ENCODE measurements at regions not wholly inside any gene's neighbourhood (a gene's known extent, or its start where the extent isn't known, plus 50 kb on each side); places are given as distances from the start of the nearest gene placed in this dataset. TPM values are rescaled to one million over a fixed set of nuclear protein-coding genes. Genes with fewer than 3 reads are reported as not detected.
"Not testable (repeated sequence)": the region's sequence is repeated elsewhere in the genome, so short reads cannot be mapped to it uniquely, and the experiment has no call there.

DNA sequence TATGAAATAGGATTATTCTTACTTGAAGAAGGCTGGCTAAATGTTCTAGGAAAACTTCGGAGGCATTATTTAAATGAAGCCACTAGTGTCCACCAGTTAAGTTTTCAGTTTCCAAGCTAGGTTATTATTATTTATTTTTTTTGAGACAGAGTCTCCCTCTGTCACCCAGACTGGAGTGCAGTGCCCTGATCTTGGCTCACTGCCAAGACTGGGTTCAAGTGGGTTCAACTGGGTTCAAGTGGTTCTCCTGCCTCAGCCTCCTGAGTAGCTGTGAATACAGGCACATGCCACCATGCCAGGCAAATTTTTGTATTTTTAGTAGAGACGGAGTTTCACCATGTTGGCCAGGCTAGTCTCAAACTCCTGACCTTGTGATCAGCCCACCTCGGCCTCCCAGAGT lies 2155.6 kb downstream of the NCAM2 start:
- H3K4me3 ChIP-seq (ENCODE audit: low read length); H3K27me3 ChIP-seq (ENCODE audit: low read length); H2AFZ ChIP-seq (ENCODE audit: low read length); H3K9ac ChIP-seq (ENCODE audit: low read length); H3K79me2 ChIP-seq (ENCODE audit: low read length); H3K4me1 ChIP-seq (ENCODE audit: low read length); H3K27ac ChIP-seq (ENCODE audit: low read length); H3K36me3 ChIP-seq (ENCODE audit: insufficient read depth, low read length); H3K4me2 ChIP-seq (ENCODE audit: low read depth, low read length, poor library complexity, severe bottlenecking); H4K20me1 ChIP-seq (ENCODE audit: insufficient read depth, low read depth, low read length); H3K9me2 ChIP-seq (replicated peaks; ENCODE audit: insufficient read depth, low read length); DNase-seq: not testable (repeated sequence)
- peaks cover 40% of the 10 kb centered on the region for H3K9me3 ChIP-seq (ENCODE audit: low read length)

DNA sequence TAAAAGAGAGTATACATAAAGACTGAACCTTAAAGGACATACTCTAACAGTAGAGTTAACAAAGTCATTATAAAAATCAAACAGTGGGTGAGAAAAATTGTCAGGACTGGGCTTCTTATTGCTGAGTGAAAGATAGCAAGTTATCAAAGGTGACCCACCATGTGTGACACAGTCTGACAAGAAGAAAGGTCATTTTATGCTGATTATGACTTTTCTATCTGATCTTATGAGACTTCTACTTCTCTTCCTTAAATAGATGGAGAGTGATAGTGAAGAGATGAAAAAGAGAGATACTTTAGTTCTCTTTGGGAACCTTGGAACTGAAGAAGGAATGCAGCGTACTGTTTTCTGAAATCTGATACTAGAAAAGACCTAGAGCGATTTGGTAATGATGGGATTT lies 2157.1 kb downstream of the NCAM2 start:
- Histone ChIP-seq H3K9ac (ENCODE audit: low read length) (no peak overlapping the region), H3K4me3 (ENCODE audit: low read length) (no peak overlapping the region), H2AFZ (ENCODE audit: low read length) (no peak overlapping the region), H3K27ac (ENCODE audit: low read length) (no peak overlapping the region), H3K27me3 (ENCODE audit: low read length) (no peaks in the 10 kb centered on the region), H4K20me1 (ENCODE audit: insufficient read depth, low read depth, low read length) (no peaks in the 10 kb centered on the region), H3K36me3 (ENCODE audit: insufficient read depth, low read length) (no peaks in the 10 kb centered on the region), H3K4me1 (ENCODE audit: low read length) (no peaks in the 10 kb centered on the region), H3K4me2 (ENCODE audit: low read depth, low read length, poor library complexity, severe bottlenecking) (no peak overlapping the region), H3K79me2 (ENCODE audit: low read length) (no peaks in the 10 kb centered on the region), H3K9me3 (ENCODE audit: low read length) (peaks cover 33% of the 10 kb centered on the region), H3K9me2 (replicated peaks; ENCODE audit: insufficient read depth, low read length) (no peaks in the 10 kb centered on the region)
- DNase-seq, result no peak

DNA sequence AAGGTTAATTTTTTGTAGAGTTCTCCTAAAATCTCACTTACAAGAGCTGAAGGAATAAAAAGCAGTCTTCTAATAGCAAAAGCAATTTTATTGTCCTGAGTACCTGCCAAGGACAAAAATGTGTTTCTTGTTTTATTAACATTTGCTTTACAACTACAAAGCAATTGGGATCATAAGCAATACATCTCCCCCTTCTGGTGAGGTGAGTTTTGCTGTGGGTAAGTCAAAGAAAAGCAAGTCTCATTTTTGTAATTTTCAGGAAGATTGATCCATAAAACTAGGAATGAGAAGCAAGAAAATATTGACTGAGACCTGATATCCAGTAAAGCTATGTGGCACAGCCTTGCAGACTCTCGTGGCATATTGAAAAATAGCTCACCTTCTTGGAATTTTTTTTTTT lies 2162.7 kb downstream of the NCAM2 start:
- H3K9me2 ChIP-seq (replicated peaks; ENCODE audit: insufficient read depth, low read length), result no peaks in the 10 kb centered on the region
- no peak overlapping the region for H3K4me2 ChIP-seq (ENCODE audit: low read depth, low read length, poor library complexity, severe bottlenecking)

DNA sequence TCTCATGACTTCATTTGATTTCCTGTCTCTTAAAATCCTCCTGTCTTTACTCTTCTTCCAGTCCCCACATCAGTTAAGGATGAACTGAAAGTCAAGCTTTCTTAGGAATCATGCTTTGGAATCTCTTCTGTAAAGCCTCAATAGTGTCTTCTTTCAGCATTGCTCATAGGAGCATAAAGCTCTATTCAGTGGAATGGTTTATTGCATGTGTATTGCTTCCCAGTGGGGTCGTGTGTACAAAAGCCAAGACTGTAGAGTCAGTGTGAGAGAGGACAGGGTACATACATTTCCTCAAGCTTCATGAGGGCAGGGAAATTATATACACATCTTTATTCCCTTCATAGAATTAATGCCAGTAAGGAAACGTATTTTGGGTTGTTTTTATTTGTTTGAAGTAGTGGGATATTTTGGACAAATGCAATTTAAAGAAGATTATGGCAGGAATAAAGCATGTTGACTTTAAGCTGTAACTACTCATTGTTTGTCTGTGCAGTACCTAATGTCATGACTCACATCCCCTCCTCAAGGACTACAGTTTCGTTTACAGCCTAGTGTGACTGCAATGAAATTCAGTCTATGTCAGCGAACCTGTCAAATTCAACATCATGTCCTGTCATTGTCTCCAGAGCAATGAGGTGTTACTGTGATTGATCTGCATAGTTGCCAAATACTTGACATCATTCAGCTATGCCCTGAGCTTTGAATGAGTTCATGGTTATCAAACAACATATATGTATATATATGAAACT lies 2164.2 kb downstream of the NCAM2 start:
- Histone ChIP-seq H2AFZ (ENCODE audit: low read length) (no peak overlapping the region), H4K20me1 (ENCODE audit: insufficient read depth, low read depth, low read length) (no peaks in the 10 kb centered on the region), H3K4me2 (ENCODE audit: low read depth, low read length, poor library complexity, severe bottlenecking) (no peak overlapping the region), H3K4me3 (ENCODE audit: low read length) (no peak overlapping the region), H3K36me3 (ENCODE audit: insufficient read depth, low read length) (no peaks in the 10 kb centered on the region), H3K79me2 (ENCODE audit: low read length) (no peaks in the 10 kb centered on the region), H3K27me3 (ENCODE audit: low read length) (no peaks in the 10 kb centered on the region), H3K27ac (ENCODE audit: low read length) (no peak overlapping the region), H3K9me3 (ENCODE audit: low read length) (peaks cover 32% of the 10 kb centered on the region), H3K9ac (ENCODE audit: low read length) (no peak overlapping the region), H3K9me2 (replicated peaks; ENCODE audit: insufficient read depth, low read length) (no peaks in the 10 kb centered on the region), H3K4me1 (ENCODE audit: low read length) (no peaks in the 10 kb centered on the region)
- no peak for DNase-seq

More for the DNA sequence above, 2162.7 kb downstream of the NCAM2 start:
- Histone ChIP-seq H3K27ac (ENCODE audit: low read length) (no peak overlapping the region), H3K27me3 (ENCODE audit: low read length) (no peaks in the 10 kb centered on the region), H3K36me3 (ENCODE audit: insufficient read depth, low read length) (no peaks in the 10 kb centered on the region), H3K79me2 (ENCODE audit: low read length) (no peaks in the 10 kb centered on the region), H2AFZ (ENCODE audit: low read length) (no peak overlapping the region), H3K9me3 (ENCODE audit: low read length) (peaks cover 32% of the 10 kb centered on the region), H4K20me1 (ENCODE audit: insufficient read depth, low read depth, low read length) (no peaks in the 10 kb centered on the region), H3K9ac (ENCODE audit: low read length) (no peak overlapping the region), H3K4me1 (ENCODE audit: low read length) (no peaks in the 10 kb centered on the region), H3K4me3 (ENCODE audit: low read length) (no peak overlapping the region)
- DNase-seq, result no peak

Small RNAs in the stretch of these regions (small RNA-seq; reads per million reads assigned to genes)
- gene MIR6130 (not detected), gene RNU4-45P (not detected)

All from Karpas-422 (cell line).